ENCODE measurements at regions not wholly inside any gene's neighbourhood (a gene's known extent, or its start where the extent isn't known, plus 50 kb on each side); places are given as distances from the start of the nearest gene placed in this dataset.

GRCh38 chr16:66261826-66262225 is 104.7 kb upstream of the CDH5 start:
- H4K20me1 ChIP-seq (replicated peaks in 1 of 2; ENCODE audit: control insufficient read depth in 1 of 2, insufficient read depth in 2 of 2, low read length in 2 of 2), result no peaks in the 10 kb centered on the region
- no peak overlapping the region for H3K4ac ChIP-seq (replicated peaks; ENCODE audit: insufficient read length, low read depth, low read length)
- no peaks in the 10 kb centered on the region for H3K9me3 ChIP-seq (ENCODE audit: insufficient read depth in 2 of 2, low read depth in 1 of 2, low read length in 1 of 2)
- no peak overlapping the region for H3K23ac ChIP-seq (ENCODE audit: insufficient read length)
- H3K23me2 ChIP-seq (ENCODE audit: low read depth, low read length), result no peaks in the 10 kb centered on the region; the same call in 1 of the 2 replicates
- 96% methylated on average over 3 of the region's 3 CpGs; no CpG with 5 or more reads in 1 of the 2 experiments for WGBS, 2 experiments (ENCODE audit: extremely low coverage in 1 of 2, insufficient coverage in 1 of 2, insufficient read length in 1 of 2, insufficient replicate concordance in 2 of 2, low coverage in 1 of 2, low lambda C conversion rate in 2 of 2, missing lambda C conversion rate in 1 of 2)
- H4K91ac ChIP-seq (replicated peaks; ENCODE audit: insufficient read length, low read length), result no peak overlapping the region
- no peak overlapping the region for H3K56ac ChIP-seq (replicated peaks; ENCODE audit: insufficient read length, low read depth, low read length)
- H2BK120ac ChIP-seq (replicated peaks; ENCODE audit: low read depth, low read length), result no peak overlapping the region
- peaks cover 0 to under 1% (median 0%) of the 10 kb centered on the region in 4 experiments; a peak in 1 of 7 replicates for H3K27me3 ChIP-seq (replicated peaks in 1 of 4; ENCODE audit: control insufficient read depth in 3 of 4, extremely low read depth in 1 of 4, insufficient read depth in 3 of 4, low read length in 3 of 4)
- no peak overlapping the region for H2BK15ac ChIP-seq (ENCODE audit: low read length)
- H3K79me2 ChIP-seq (ENCODE audit: control insufficient read depth in 1 of 2, insufficient read depth in 2 of 2, low read length in 2 of 2), result no peaks in the 10 kb centered on the region; a peak in 1 of 4 replicates
- H2BK12ac ChIP-seq (ENCODE audit: low read depth, low read length), result no peak overlapping the region
- no peak for FAIRE-seq
- no peak overlapping the region for H2AFZ ChIP-seq (ENCODE audit: low read length)
- DNase-seq (ENCODE audit: low read depth in 1 of 2, low spot score in 2 of 2), result no peak
- ChIA-PET POLR2A (ENCODE audit: partially characterized antibody) (interaction anchor here (0.9 kb wide), 1 partner anchor 10 kb away, joined by 3 read pairs; no protein-coding TSS in a partner anchor), CTCF (ENCODE audit: partially characterized antibody) (interaction anchor here (0.9 to 1.9 kb wide), 2 partner anchors 14 to 17 kb away, joined by 3 to 5 read pairs; no protein-coding TSS in a partner anchor)
- H3K36me3 ChIP-seq (ENCODE audit: control insufficient read depth in 2 of 4, insufficient read depth in 4 of 4, low read length in 3 of 4), result no peaks in the 10 kb centered on the region
- no peak overlapping the region for H3K18ac ChIP-seq (ENCODE audit: extremely low read depth, low read length)
- no peak for TF ChIP-seq JUN (IDR thresholded peaks at IDR 0.05; ENCODE audit: low read depth, low read length)
- TF ChIP-seq YY1 (IDR thresholded peaks at IDR 0.05; ENCODE audit: low read depth, low read length), result no peak
- TF ChIP-seq POLR2A (IDR thresholded peaks at IDR 0.05; ENCODE audit: control extremely low read depth in 1 of 2, low read depth in 2 of 2, low read length in 2 of 2), result no peak
- TF ChIP-seq TAF1 (IDR thresholded peaks at IDR 0.05; ENCODE audit: low read depth, low read length), result no peak
- TF ChIP-seq FOSL1 (IDR thresholded peaks at IDR 0.05; ENCODE audit: insufficient read depth, low read depth, low read length), result no peak
- no peak for TF ChIP-seq TBP (IDR thresholded peaks at IDR 0.05; ENCODE audit: low read depth, low read length)
- no peak for TF ChIP-seq EGR1 (IDR thresholded peaks at IDR 0.05; ENCODE audit: borderline replicate concordance, low read depth, low read length)
- TF ChIP-seq SAP30 (IDR thresholded peaks at IDR 0.05; ENCODE audit: insufficient read depth, insufficient replicate concordance, low read length), result no peak
- no peak for TF ChIP-seq ATF2 (IDR thresholded peaks at IDR 0.05; ENCODE audit: low read length)
- no peak for TF ChIP-seq RBBP5 (IDR thresholded peaks at IDR 0.05; ENCODE audit: borderline replicate concordance, low read depth, low read length)
- TF ChIP-seq ASH2L (IDR thresholded peaks at IDR 0.05; ENCODE audit: low read length), result no peak
- TF ChIP-seq CBX8 (IDR thresholded peaks at IDR 0.05; ENCODE audit: borderline replicate concordance, low read depth, low read length), result no peak
- TF ChIP-seq SIRT6 (IDR thresholded peaks at IDR 0.05; ENCODE audit: low read length), result no peak
- H4K5ac ChIP-seq (ENCODE audit: insufficient read length, low read depth, low read length), result no peak overlapping the region
- H3K4me3 ChIP-seq (ENCODE audit: extremely low read depth in 1 of 4, insufficient read depth in 2 of 4, low read depth in 3 of 4, low read length in 4 of 4), result no peak overlapping the region
- no peak overlapping the region for H3K9ac ChIP-seq (replicated peaks in 1 of 4; ENCODE audit: extremely low read depth in 1 of 4, low read depth in 3 of 4, low read length in 3 of 4)
- no peaks in the 10 kb centered on the region for H3K79me1 ChIP-seq (ENCODE audit: low read depth, low read length)
- no peak overlapping the region for H2BK5ac ChIP-seq (ENCODE audit: low read depth, low read length)
- H4K8ac ChIP-seq (ENCODE audit: extremely low read depth, insufficient read depth, low read length), result no peak overlapping the region
- H3K14ac ChIP-seq (ENCODE audit: insufficient read length), result no peak overlapping the region
- H2AK5ac ChIP-seq (ENCODE audit: low read depth, low read length), result no peak overlapping the region
- H3K4me1 ChIP-seq (replicated peaks in 1 of 4; ENCODE audit: control insufficient read depth in 3 of 4, insufficient read depth in 4 of 4, low read length in 3 of 4), result peaks cover 0 to 4% (median 2%) of the 10 kb centered on the region in 4 experiments; a peak in 5 of 7 replicates
- no peak overlapping the region for H3K27ac ChIP-seq (ENCODE audit: low read depth, low read length)
- no peak overlapping the region for H2BK20ac ChIP-seq (ENCODE audit: low read length)
- no peak overlapping the region for H3K4me2 ChIP-seq (ENCODE audit: insufficient read depth in 1 of 2, low read depth in 2 of 2, low read length in 2 of 2)

Measured in H1 (cell line).